ENCODE measurements at regions not wholly inside any gene's neighbourhood (a gene's known extent, or its start where the extent isn't known, plus 50 kb on each side); places are given as distances from the start of the nearest gene placed in this dataset.

- Histone ChIP-seq H3K4me1 (no peaks in the 10 kb centered on the region), H3K9me3 (no peaks in the 10 kb centered on the region), H3K36me3 (no peaks in the 10 kb centered on the region), H3K4me3 (no peak overlapping the region), H3K27ac (no peak overlapping the region), H3K27me3 (no peaks in the 10 kb centered on the region)
- DNase-seq = no peak
- in situ Hi-C loops (cut with MboI; ENCODE audit: low pct_ligation_motif_present in 1 of 4, low pct_unique_long_range_greater_than_20kb in 1 of 4, low sequenced_read_pairs in 3 of 4) = no loop called here
- no peak for TF ChIP-seq CTCF (IDR thresholded peaks at IDR 0.05)
- TF ChIP-seq POLR2A (IDR thresholded peaks at IDR 0.05) = no peak
- TF ChIP-seq POLR2AphosphoS5 (IDR thresholded peaks at IDR 0.05) = no peak
- TF ChIP-seq EP300 (IDR thresholded peaks at IDR 0.05; ENCODE audit: low read depth) = no peak
- intact Hi-C loops (cut with DNase I; ENCODE audit: low total_unique reads) = no loop called here
- 44 to 61% methylated on average over 1 of the region's 1 CpG for WGBS, 2 donors (ENCODE audit: low coverage in 1 of 2)
Observed at GRCh38 chr5:63894690-63895089, 67.6 kb downstream of the HTR1A start.

- Histone ChIP-seq H3K9me3 (no peaks in the 10 kb centered on the region), H3K4me1 (no peaks in the 10 kb centered on the region), H3K4me3 (no peak overlapping the region), H3K27me3 (no peaks in the 10 kb centered on the region), H3K36me3 (no peaks in the 10 kb centered on the region), H3K27ac (no peak overlapping the region)
- intact Hi-C loops (cut with DNase I; ENCODE audit: low total_unique reads) = no loop called here
- TF ChIP-seq EP300 (IDR thresholded peaks at IDR 0.05; ENCODE audit: low read depth) = no peak
- no peak for TF ChIP-seq POLR2AphosphoS5 (IDR thresholded peaks at IDR 0.05)
- TF ChIP-seq CTCF (IDR thresholded peaks at IDR 0.05) = no peak
- TF ChIP-seq POLR2A (IDR thresholded peaks at IDR 0.05) = no peak
- WGBS, 2 donors (ENCODE audit: low coverage in 1 of 2) = 52% methylated on average over 1 of the region's 1 CpG; no CpG with 5 or more reads in 1 of the 2 donors
- in situ Hi-C loops (cut with MboI; ENCODE audit: low pct_ligation_motif_present in 1 of 4, low pct_unique_long_range_greater_than_20kb in 1 of 4, low sequenced_read_pairs in 3 of 4) = no loop called here
- DNase-seq = no peak
Observed at GRCh38 chr5:63878788-63879187, 83.5 kb downstream of the HTR1A start.

GRCh38 chr5:63877961-63878360 lies 84.3 kb downstream of the HTR1A start:
- Histone ChIP-seq H3K9me3 (no peaks in the 10 kb centered on the region), H3K4me3 (no peak overlapping the region), H3K27me3 (no peaks in the 10 kb centered on the region), H3K27ac (no peak overlapping the region), H3K4me1 (no peaks in the 10 kb centered on the region), H3K36me3 (no peaks in the 10 kb centered on the region)
- in situ Hi-C loops (cut with MboI; ENCODE audit: low pct_ligation_motif_present in 1 of 4, low pct_unique_long_range_greater_than_20kb in 1 of 4, low sequenced_read_pairs in 3 of 4) (no loop called here), intact Hi-C loops (cut with DNase I; ENCODE audit: low total_unique reads) (no loop called here)
- DNase-seq = no peak
- TF ChIP-seq POLR2A (IDR thresholded peaks at IDR 0.05) (no peak), EP300 (IDR thresholded peaks at IDR 0.05; ENCODE audit: low read depth) (no peak)
- WGBS, 2 donors (ENCODE audit: low coverage in 1 of 2) = 71% methylated on average over 2 of the region's 2 CpGs; no CpG with 5 or more reads in 1 of the 2 donors

- intact Hi-C loops (cut with DNase I; ENCODE audit: low total_unique reads) = no loop called here
Observed at GRCh38 chr5:63860379-63860778, 101.9 kb downstream of the HTR1A start.

More at GRCh38 chr5:63860379-63860778, 101.9 kb downstream of the HTR1A start:
- Histone ChIP-seq H3K27me3 (no peaks in the 10 kb centered on the region), H3K4me3 (no peak overlapping the region), H3K36me3 (no peaks in the 10 kb centered on the region), H3K27ac (no peak overlapping the region), H3K4me1 (no peaks in the 10 kb centered on the region), H3K9me3 (peaks cover 9 to 20% of the 10 kb centered on the region in 2 donors)
- in situ Hi-C loops (cut with MboI; ENCODE audit: low pct_ligation_motif_present in 1 of 4, low pct_unique_long_range_greater_than_20kb in 1 of 4, low sequenced_read_pairs in 3 of 4) = no loop called here
- no peak for DNase-seq
- TF ChIP-seq POLR2A (IDR thresholded peaks at IDR 0.05) = no peak
- no peak for TF ChIP-seq CTCF (IDR thresholded peaks at IDR 0.05)
- TF ChIP-seq EP300 (IDR thresholded peaks at IDR 0.05; ENCODE audit: low read depth) = no peak
- no peak for TF ChIP-seq POLR2AphosphoS5 (IDR thresholded peaks at IDR 0.05)
- 91 to 100% methylated on average over 1 of the region's 1 CpG for WGBS, 2 donors (ENCODE audit: low coverage in 1 of 2)

Measured in transverse colon (tissue), 4 donors.